Ishikawa (cell line): ENCODE measurements at regions not wholly inside any gene's neighbourhood (a gene's known extent, or its start where the extent isn't known, plus 50 kb on each side); places are given as distances from the start of the nearest gene placed in this dataset.

Experiments
- CEBPB ChIP-seq: IDR thresholded peaks from 2 replicates; pipeline ENCODE4 v1.6.1; 2012
- CREB1 ChIP-seq: IDR thresholded peaks from 2 replicates; pipeline ENCODE4 v1.6.1; 2012; ENCODE audit warnings: low read depth
- EGR1 ChIP-seq: IDR thresholded peaks from 2 replicates; pipeline ENCODE4 v1.6.1; 2012
- EP300 ChIP-seq: IDR thresholded peaks from 2 replicates; pipeline ENCODE4 v1.6.1; 2012; ENCODE audit warnings: borderline replicate concordance
- FOXM1 ChIP-seq: IDR thresholded peaks from 2 replicates; pipeline ENCODE4 v1.6.1; 2012; ENCODE audit warnings: low read depth, borderline replicate concordance
- NFIC ChIP-seq: IDR thresholded peaks from 2 replicates; pipeline ENCODE4 v1.6.1; 2012
- RAD21 ChIP-seq: IDR thresholded peaks from 2 replicates; pipeline ENCODE4 v1.6.1; 2012; ENCODE audit warnings: low read depth
- TAF1 ChIP-seq: IDR thresholded peaks from 2 replicates; pipeline ENCODE4 v1.6.1; 2012; ENCODE audit warnings: low read depth, mild to moderate bottlenecking
- TCF12 ChIP-seq: IDR thresholded peaks from 2 replicates; pipeline ENCODE4 v1.6.1; 2012; ENCODE audit warnings: low read depth
- TEAD4 ChIP-seq: IDR thresholded peaks from 2 replicates; pipeline ENCODE4 v1.6.1; 2012
- YY1 ChIP-seq: IDR thresholded peaks from 2 replicates; pipeline ENCODE4 v1.6.1; 2012; ENCODE audit warnings: low read depth
- ZBTB7A ChIP-seq: IDR thresholded peaks from 2 replicates; pipeline ENCODE4 v1.6.1; 2012; ENCODE audit warnings: low read depth
- TF ChIP-seq, protein P1 (sequence below): IDR thresholded peaks from 2 replicates; pipeline ENCODE4 v1.6.1; 2012
- TF ChIP-seq, protein P2 (sequence below): IDR thresholded peaks from 2 replicates; pipeline ENCODE4 v1.6.1; 2012
- TF ChIP-seq, protein P3 (sequence below): IDR thresholded peaks from 2 replicates; pipeline ENCODE4 v1.6.1; 2012; ENCODE audit warnings: low read depth, mild to moderate bottlenecking

DNA sequence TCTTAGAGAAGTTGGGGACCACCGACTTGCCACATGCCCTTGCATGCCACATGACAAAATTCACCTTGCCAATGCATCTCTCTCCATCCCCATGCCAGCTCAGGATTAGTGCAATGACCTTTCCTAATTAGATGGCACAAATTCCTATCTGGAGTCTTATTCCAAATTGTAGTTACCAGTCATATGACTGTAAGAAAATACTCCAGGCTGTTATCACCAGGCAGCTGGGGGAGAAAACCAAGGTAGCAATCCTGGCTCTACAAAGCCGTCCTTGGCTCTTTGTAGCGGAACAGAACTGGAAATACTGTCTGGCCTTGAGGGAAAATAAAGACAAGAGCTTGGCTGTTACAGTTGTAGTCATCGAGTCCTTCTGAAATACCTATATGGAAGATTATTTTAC, 208.5 kb upstream of the DIO2 start:
- TF ChIP-seq, protein P1, sequence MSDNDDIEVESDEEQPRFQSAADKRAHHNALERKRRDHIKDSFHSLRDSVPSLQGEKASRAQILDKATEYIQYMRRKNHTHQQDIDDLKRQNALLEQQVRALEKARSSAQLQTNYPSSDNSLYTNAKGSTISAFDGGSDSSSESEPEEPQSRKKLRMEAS: no peak
- TF ChIP-seq EP300 (no peak), TEAD4 (no peak), TCF12 (no peak), CEBPB (no peak), NFIC (no peak), TAF1 (no peak), RAD21 (no peak)
- TF ChIP-seq, protein P2, sequence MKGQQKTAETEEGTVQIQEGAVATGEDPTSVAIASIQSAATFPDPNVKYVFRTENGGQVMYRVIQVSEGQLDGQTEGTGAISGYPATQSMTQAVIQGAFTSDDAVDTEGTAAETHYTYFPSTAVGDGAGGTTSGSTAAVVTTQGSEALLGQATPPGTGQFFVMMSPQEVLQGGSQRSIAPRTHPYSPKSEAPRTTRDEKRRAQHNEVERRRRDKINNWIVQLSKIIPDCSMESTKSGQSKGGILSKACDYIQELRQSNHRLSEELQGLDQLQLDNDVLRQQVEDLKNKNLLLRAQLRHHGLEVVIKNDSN: no peak

DNA sequence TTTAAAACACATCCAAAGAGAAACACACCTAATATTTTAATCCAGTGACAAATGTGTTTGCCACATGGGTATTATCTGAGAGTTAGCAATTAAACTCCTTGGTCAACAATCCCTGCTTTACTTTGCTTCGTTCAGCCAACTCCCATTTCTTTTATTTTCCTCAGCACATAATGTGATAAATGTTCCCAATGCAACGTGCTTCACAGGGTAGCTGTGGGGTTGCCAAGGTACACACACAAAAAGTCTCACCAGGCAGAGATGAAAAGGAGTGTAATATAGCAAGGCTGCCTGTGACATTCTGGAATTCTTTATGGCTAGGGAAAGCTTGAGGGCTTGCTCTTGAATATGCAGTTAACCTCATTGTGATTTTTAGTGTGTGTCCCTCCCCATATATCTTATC, 208.0 kb upstream of the DIO2 start:
- TF ChIP-seq YY1: no peak
- TF ChIP-seq, protein P2: no peak
- TF ChIP-seq TEAD4: no peak
- TF ChIP-seq, protein P1: no peak
- TF ChIP-seq FOXM1: no peak
- no peak for TF ChIP-seq EP300
- no peak for TF ChIP-seq CEBPB
- no peak for TF ChIP-seq EGR1
- no peak for TF ChIP-seq NFIC
- TF ChIP-seq RAD21: no peak

GRCh38 chr14:80415636-80416035, 204.3 kb upstream of the DIO2 start:
- TF ChIP-seq NFIC (no peak), ZBTB7A (no peak), YY1 (no peak), EP300 (no peak), EGR1 (no peak), CEBPB (no peak), CREB1 (no peak), RAD21 (no peak), TEAD4 (no peak), TCF12 (no peak), FOXM1 (no peak), TAF1 (no peak)
- TF ChIP-seq, protein P2: no peak
- TF ChIP-seq, protein P1: no peak
- TF ChIP-seq, protein P3, sequence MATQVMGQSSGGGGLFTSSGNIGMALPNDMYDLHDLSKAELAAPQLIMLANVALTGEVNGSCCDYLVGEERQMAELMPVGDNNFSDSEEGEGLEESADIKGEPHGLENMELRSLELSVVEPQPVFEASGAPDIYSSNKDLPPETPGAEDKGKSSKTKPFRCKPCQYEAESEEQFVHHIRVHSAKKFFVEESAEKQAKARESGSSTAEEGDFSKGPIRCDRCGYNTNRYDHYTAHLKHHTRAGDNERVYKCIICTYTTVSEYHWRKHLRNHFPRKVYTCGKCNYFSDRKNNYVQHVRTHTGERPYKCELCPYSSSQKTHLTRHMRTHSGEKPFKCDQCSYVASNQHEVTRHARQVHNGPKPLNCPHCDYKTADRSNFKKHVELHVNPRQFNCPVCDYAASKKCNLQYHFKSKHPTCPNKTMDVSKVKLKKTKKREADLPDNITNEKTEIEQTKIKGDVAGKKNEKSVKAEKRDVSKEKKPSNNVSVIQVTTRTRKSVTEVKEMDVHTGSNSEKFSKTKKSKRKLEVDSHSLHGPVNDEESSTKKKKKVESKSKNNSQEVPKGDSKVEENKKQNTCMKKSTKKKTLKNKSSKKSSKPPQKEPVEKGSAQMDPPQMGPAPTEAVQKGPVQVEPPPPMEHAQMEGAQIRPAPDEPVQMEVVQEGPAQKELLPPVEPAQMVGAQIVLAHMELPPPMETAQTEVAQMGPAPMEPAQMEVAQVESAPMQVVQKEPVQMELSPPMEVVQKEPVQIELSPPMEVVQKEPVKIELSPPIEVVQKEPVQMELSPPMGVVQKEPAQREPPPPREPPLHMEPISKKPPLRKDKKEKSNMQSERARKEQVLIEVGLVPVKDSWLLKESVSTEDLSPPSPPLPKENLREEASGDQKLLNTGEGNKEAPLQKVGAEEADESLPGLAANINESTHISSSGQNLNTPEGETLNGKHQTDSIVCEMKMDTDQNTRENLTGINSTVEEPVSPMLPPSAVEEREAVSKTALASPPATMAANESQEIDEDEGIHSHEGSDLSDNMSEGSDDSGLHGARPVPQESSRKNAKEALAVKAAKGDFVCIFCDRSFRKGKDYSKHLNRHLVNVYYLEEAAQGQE: no peak

DNA sequence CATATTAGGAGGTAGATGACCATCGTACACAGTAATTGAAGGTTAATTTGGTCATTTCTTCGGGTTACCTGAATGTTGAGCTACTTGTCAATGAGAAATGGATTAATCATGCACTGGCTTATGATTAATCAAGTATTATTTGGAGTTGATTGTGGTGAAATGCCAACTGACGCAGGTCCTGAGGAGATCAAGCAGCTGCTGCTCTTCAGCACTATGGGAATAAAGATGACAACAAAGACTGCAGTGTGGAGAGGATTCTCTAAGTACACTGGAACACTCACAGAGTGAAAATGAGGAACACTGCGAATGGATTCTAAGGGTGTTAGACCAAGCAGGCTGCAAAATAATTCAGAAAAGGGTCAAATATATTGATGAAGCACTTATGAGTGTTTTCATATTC, 202.8 kb upstream of the DIO2 start:
- TF ChIP-seq TCF12: no peak
- TF ChIP-seq RAD21: no peak
- TF ChIP-seq, protein P1: no peak
- no peak for TF ChIP-seq EP300
- TF ChIP-seq CREB1: no peak
- TF ChIP-seq YY1: no peak
- no peak for TF ChIP-seq FOXM1
- no peak for TF ChIP-seq CEBPB
- no peak for TF ChIP-seq ZBTB7A

- TF ChIP-seq RAD21: no peak
- TF ChIP-seq YY1: no peak
Measured at GRCh38 chr14:80404413-80404812, 193.1 kb upstream of the DIO2 start.

DNA sequence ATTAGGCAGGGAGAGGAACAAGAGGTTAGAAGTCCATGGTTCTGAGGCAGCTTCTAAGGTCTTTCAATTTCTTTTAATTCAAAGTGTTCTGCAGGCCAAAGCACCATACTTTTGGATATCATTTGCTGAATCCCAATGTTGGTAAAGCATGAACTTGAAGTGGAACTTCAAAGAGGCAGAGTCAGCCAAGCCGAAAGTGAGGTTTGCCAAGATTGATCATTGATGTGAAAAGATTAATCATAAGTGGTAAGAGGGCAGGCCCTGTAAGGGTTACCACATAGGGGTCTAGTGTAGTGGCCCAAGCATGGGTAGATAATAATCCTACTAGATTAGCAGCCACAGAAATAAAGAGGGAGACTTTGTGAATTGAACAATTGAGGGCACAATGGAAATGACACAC, 191.7 kb upstream of the DIO2 start:
- TF ChIP-seq FOXM1 (no peak), EP300 (no peak), TEAD4 (no peak), TAF1 (no peak), RAD21 (no peak)
- TF ChIP-seq, protein P3: no peak
- TF ChIP-seq, protein P2: no peak
